Lung (tissue), 11 donors: ENCODE measurements at regions not wholly inside any gene's neighbourhood (a gene's known extent, or its start where the extent isn't known, plus 50 kb on each side); places are given as distances from the start of the nearest gene placed in this dataset.

Source experiments
- ATAC-seq: fragments of 200-7000 bp; cut with Tn5 transposase; one replicate; pipeline ENCODE4 v1.9.1; 2020; ENCODE audit warnings: moderate number of reproducible peaks; ENCODE audit not compliant: insufficient read depth, low FRiP score
- DNase-seq, 3 donors: peaks; one replicate each; pipeline ENCODE4 v3.0.0-alpha.2; 2013 to 2017
- H3K27ac ChIP-seq, 2 donors: one replicate each; pipeline ENCODE4 v1.5.1; 2013; ENCODE audit warnings: mild to moderate bottlenecking in 2 of 2, moderate library complexity in 2 of 2, control low read depth in 1 of 2, inconsistent platforms in 1 of 2, low read depth in 1 of 2, low read length in 1 of 2
- H3K27me3 ChIP-seq, 3 donors: one replicate each; pipeline ENCODE4 v1.5.1; 2013; ENCODE audit warnings: low read length in 2 of 3; ENCODE audit not compliant: control insufficient read depth in 3 of 3, insufficient read depth in 3 of 3
- H3K36me3 ChIP-seq, 4 donors: one replicate each; pipeline ENCODE4 v1.5.1; 2013; ENCODE audit warnings: low read length in 4 of 4, mild to moderate bottlenecking in 1 of 4, moderate library complexity in 1 of 4; ENCODE audit not compliant: control insufficient read depth in 4 of 4, insufficient read depth in 4 of 4
- H3K4me1 ChIP-seq, 5 donors: one replicate each; pipeline ENCODE4 v1.5.1; 2013; ENCODE audit warnings: low read length in 5 of 5, mild to moderate bottlenecking in 2 of 5, moderate library complexity in 1 of 5; ENCODE audit not compliant: control insufficient read depth in 5 of 5, insufficient read depth in 5 of 5
- H3K4me3 ChIP-seq: one replicate; pipeline ENCODE4 v1.5.1; 2013; ENCODE audit warnings: mild to moderate bottlenecking, control low read depth, moderate library complexity
- H3K9ac ChIP-seq, 2 donors: one replicate each; pipeline ENCODE4 v1.5.1; 2013; ENCODE audit warnings: low read length in 2 of 2, control low read depth in 1 of 2; ENCODE audit not compliant: insufficient read depth in 1 of 2
- H3K9me3 ChIP-seq, 4 donors: one replicate each; pipeline ENCODE4 v1.5.1; 2013; ENCODE audit warnings: low read length in 3 of 4, mild to moderate bottlenecking in 1 of 4, moderate library complexity in 1 of 4; ENCODE audit not compliant: control insufficient read depth in 4 of 4, insufficient read depth in 3 of 4
- CTCF ChIP-seq: IDR thresholded peaks from 2 replicates; pipeline ENCODE4 v1.5.1; 2012; ENCODE audit warnings: mild to moderate bottlenecking; ENCODE audit errors: control extremely low read depth, extremely low read depth
- WGBS, 2 donors: extraction: QIAGEN DNeasy Blood & Tissue Kit; methylation state at CpG; one replicate each; pipeline ENCODE4 v1.1.7; 2013; 5-methylcytosine and 5-hydroxymethylcytosine counted together
- donor health status: control.
- donor health status: control.
- donor health status: Bipolar disorder and iron deficiency.
- donor health status: healthy.
- donor health status: DM: yes; HTN: yes; CAD: no.

GRCh38 chr12:93144109-93144508, 215.0 kb upstream of the EEA1 start:
- no peak for DNase-seq
- Histone ChIP-seq H3K27ac (no peak overlapping the region), H3K36me3 (no peaks in the 10 kb centered on the region), H3K4me1 (peaks cover 0 to 4% (median 0%) of the 10 kb centered on the region in 5 donors), H3K9ac (no peak overlapping the region), H3K4me3 (no peak overlapping the region), H3K27me3 (no peaks in the 10 kb centered on the region), H3K9me3 (peaks cover 0 to 2% (median 0%) of the 10 kb centered on the region in 4 donors)
- no peak for TF ChIP-seq CTCF
- WGBS, 2 donors: 92 to 97% methylated on average over 2 of the region's 2 CpGs
- ATAC-seq: no peak

GRCh38 chr12:93145086-93145485, 216.0 kb upstream of the EEA1 start:
- H3K9ac ChIP-seq: no peak overlapping the region
- H3K4me1 ChIP-seq: peaks cover 0 to 4% (median 0%) of the 10 kb centered on the region in 5 donors
- no peaks in the 10 kb centered on the region for H3K27me3 ChIP-seq
- H3K36me3 ChIP-seq: no peaks in the 10 kb centered on the region
- no peak overlapping the region for H3K4me3 ChIP-seq
- peaks cover 0 to 2% (median 0%) of the 10 kb centered on the region in 4 donors for H3K9me3 ChIP-seq
- 78 to 92% methylated on average over 5 of the region's 5 CpGs for WGBS, 2 donors
- DNase-seq (peak in 1 of 3 donors; percentile 56), ATAC-seq (no peak)
- H3K27ac ChIP-seq: no peak overlapping the region
- TF ChIP-seq CTCF: no peak

- DNase-seq (no peak), ATAC-seq (no peak)
- TF ChIP-seq CTCF: no peak
- WGBS, 2 donors: 74 to 85% methylated on average over 4 of the region's 4 CpGs
- H3K36me3 ChIP-seq: no peaks in the 10 kb centered on the region
- H3K4me3 ChIP-seq: no peak overlapping the region
- H3K9me3 ChIP-seq: no peaks in the 10 kb centered on the region
- H3K27ac ChIP-seq: no peak overlapping the region
- no peaks in the 10 kb centered on the region for H3K27me3 ChIP-seq
- no peak overlapping the region for H3K9ac ChIP-seq
- H3K4me1 ChIP-seq: peaks cover 0 to 4% (median 0%) of the 10 kb centered on the region in 5 donors
Observed at GRCh38 chr12:93146263-93146939, 217.3 kb upstream of the EEA1 start.

GRCh38 chr12:93146970-93147369, 217.9 kb upstream of the EEA1 start:
- H3K9ac ChIP-seq: no peak overlapping the region
- H3K27ac ChIP-seq: no peak overlapping the region
- no peak for TF ChIP-seq CTCF
- no peak overlapping the region for H3K4me3 ChIP-seq
- H3K9me3 ChIP-seq: no peaks in the 10 kb centered on the region
- ATAC-seq (no peak), DNase-seq (no peak)
- H3K27me3 ChIP-seq: no peaks in the 10 kb centered on the region
- H3K4me1 ChIP-seq: peaks cover 0 to 4% (median 0%) of the 10 kb centered on the region in 5 donors
- no peaks in the 10 kb centered on the region for H3K36me3 ChIP-seq
